Stimulated activated CD4-positive, alpha-beta T cell treated with anti-CD3 and anti-CD28 coated beads, Interleukin-4, amount 100 ng/mL, for 24 hours (primary cell): ENCODE measurements at regions not wholly inside any gene's neighbourhood (a gene's known extent, or its start where the extent isn't known, plus 50 kb on each side); places are given as distances from the start of the nearest gene placed in this dataset.
"Not testable (repeated sequence)": the region's sequence is repeated elsewhere in the genome, so short reads cannot be mapped to it uniquely, and the experiment has no call there.

ENCODE experiments used
- DNase-seq: peaks from one replicate; pipeline ENCODE4 v3.0.0-alpha.2; 2020

DNA sequence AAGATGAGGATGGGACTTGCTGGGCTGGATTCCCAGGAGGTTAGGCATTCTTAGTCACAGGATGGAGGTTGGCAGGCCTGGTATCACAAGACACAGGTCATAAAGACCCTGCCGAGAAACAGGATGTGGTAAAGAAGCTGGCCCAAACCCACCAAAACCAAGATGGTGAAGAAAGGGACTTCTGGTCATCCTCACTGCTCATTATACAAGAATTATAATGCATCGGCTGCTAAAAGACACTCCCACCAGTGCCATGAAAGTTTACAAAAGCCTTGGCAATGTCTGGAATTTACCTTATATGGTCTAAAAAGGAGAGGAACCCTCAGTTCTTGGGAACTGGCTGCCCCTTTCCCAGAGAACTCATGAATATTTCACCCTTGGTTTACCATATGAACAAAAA lies 345.5 kb upstream of the POM121L12 start:
- DNase-seq = no peak

DNA sequence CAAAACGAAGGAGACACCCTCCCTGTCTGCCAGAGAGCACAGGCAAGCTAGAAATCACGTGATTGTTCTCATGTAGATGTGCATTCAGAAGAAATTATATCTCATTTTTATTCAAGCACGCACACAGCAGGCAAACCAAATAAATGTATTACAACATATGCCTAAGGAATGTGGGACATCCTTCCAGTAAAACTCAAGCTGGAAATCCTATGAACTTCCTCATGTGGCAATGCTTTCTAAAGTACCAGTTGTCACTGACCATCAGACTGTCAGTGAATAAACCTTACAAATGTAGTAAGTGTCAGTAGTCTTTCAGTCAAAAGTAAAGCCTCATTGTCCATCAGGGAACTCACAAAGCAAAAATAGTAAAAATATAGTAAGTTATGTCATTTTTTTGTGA lies 350.1 kb upstream of the POM121L12 start:
- no peak for DNase-seq

DNA sequence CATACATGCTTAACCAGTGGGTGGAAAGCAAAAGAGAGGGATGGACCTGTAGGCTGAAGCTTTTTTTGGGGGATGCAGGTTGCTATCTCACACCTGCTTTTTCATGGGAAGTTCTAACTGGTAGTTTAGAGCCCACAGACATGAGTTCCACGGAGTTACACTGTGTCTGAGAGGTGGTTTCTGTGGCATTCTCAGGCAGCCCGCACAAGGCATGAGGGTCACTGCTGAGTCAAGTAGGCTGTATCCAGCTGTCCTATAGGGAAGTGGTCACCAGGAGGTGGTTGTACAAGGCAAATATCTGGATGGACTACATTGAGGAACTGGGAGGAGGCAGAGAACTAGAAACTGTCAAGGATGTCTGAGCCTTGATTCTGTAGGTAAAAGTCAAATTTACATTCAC lies 351.0 kb upstream of the POM121L12 start:
- no peak for DNase-seq

DNA sequence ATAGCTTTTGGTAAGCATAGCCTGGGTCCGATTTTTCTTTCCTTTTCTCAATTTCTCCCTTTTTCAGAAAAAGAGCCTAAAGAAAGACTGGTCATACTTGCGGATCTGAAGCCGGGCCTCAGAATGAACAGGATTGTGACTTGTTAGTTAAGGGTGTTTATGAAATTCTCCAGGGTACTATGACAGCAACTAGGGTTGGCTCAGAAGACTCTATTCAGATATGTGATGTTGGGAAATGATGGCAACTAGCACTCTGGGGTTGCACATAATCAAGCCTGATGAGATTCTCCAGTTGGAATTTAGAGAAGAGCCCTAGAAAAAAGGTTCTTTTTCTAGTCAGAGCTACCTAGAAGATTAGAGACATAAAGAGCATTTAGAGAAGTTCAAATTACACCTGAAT lies 352.4 kb upstream of the POM121L12 start:
- DNase-seq = no peak

DNA sequence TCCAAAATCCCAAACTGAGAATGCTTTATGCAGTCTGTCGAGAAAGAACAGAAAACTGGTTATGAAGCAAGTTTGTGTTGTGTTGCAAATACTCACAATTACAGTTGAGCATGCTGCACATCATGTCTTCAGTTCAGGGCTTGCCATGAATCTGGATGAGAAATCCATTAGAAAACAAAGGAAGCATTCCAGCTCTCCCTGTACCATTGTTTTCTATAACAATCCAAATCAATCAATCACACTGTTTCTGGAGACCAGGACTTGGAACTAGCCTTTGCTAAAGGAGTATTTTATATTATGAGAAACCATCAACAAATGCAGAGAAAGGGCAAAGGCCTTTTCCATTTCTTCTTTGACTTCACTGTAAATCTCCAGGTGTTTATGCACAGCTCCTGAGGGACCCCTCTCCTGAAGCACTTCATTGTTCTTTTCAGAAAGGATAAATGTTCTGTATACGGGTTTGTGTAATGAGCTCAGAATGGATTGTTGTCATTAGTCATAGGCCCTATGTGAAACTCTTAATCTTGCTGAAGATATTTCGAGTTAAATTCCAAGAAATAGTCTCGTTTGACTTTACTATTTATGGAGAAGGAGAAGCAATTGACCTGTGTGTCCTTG lies 364.7 kb upstream of the POM121L12 start:
- no peak for DNase-seq

DNA sequence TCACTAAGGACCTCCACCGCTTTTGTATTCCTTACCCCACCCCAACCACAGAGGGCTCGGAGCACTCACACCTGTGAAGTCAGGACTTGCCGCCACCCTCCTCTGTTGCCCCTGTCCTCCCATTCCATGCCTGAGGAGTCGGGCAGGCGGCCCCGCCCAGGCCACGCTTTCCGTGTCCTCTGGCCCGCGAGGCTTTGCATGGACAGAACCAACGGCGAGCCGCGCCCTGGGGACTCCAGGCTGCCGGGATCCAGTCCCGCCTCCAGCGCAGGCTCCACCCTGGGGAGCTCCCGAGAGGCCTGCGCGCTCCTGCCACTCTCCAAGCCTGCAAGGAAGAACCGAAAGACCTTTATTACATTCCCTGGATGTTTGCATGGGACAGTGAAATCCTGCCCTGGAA lies 366.4 kb upstream of the POM121L12 start:
- no peak for DNase-seq

DNA sequence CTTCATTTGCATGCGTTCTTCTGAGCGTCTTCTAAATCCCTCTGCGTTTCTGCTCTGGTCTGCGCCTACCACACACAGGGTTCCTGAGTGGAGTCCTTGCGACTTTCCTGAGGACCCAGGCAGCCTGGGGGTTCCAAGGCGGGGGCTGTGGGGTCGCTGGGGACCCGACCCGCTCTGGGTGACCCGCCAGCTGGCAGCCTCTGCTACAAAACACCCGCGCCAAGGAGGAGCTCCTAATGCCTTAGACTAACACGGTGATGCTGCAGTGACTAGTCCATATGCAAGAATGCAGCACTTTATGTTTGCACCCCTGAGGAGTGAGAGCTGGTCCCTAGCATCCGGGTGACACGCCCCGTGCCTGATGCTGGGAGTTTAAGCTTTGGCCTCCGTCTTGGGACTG lies 367.0 kb upstream of the POM121L12 start:
- DNase-seq = no peak

DNA sequence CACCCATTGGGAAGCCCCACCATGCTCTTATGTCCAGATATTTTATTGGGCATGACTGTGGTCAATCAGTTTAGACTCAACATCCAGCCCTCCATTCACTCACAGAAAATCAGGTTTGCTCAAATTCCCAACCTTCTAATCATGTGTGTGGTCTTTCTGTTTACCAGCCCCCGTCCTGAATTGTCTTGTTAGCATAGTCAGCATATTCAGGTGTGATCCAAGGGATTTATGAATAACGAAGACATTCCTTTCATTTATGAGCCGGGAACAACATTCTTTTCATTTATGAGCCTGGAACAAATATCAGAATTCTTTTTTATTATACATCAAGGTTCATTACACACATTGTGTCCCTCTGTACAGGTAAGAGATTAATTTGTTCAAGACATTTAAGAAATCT lies 376.3 kb upstream of the POM121L12 start:
- DNase-seq = no peak

DNA sequence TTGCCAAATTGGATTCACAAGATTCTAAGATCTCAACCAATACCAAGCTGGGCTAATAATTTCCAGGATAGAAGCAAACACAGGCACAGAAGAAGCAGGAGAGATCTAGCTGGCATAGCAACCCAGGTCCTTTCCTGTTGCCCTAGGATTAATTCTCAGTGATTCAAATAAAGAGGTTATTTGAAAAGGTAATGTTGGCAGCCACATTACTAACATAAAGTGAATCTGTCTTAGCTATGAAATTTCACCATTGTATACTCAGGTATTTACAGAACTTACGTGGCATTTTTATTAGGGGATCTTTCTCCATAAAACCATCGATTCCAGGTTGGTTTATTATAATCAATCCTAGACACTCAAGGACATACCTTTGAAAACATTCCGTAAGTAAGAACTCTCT lies 379.3 kb upstream of the POM121L12 start:
- DNase-seq = no peak

DNA sequence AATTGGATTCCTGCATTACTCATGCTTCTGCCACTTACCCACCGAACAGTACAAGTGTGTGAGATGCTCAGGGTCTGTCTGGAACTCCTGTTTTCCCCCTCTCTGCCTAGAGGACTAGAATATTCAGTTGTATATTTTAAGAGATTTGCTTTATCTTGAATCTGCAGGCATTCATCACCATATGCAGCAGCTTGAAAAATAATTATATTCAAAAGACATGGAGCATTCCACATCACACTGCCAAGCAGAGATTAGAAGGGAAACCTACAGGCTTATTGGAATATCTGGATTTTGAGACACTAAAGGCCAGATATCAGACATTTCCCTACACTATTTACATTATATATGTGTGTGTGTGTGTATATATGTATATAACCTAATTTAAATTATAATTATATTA lies 382.8 kb upstream of the POM121L12 start:
- DNase-seq = no peak

DNA sequence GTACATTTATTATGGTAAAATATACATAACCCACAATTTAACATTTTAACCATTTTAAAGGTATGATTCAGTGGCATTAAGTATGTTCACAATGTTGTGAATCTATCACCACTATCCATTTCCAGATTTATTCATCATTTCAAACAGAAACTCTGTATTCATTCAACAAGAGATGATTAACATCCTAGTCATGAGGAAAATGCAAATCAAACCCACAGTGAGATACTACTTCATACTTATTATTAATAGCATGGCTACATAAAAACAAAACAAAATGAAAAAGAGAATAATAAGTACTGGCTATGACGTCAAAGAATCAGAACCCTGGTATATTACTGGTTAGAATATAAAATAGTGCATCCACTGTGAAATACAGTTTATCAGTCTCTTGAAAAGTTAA lies 386.6 kb upstream of the POM121L12 start:
- DNase-seq = no peak

DNA sequence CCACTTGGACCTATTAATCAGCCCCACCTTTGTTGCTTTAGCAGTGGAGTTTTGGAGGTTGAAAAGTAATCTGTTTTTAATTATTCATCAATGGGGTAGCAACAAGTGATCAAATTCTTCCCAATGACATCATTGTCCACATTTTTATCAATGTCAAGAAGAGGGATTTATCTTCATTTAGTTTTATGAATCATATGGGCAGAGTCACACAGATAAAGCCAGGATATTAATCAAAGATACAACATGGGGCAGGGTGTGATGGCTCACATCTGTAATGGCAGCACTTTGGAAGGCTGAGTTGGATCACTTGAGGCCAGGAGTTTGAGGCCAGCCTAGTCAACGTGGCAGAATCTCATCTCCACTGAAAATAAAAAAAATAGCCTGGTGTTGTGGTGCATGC lies 388.4 kb upstream of the POM121L12 start:
- DNase-seq = no peak

DNA sequence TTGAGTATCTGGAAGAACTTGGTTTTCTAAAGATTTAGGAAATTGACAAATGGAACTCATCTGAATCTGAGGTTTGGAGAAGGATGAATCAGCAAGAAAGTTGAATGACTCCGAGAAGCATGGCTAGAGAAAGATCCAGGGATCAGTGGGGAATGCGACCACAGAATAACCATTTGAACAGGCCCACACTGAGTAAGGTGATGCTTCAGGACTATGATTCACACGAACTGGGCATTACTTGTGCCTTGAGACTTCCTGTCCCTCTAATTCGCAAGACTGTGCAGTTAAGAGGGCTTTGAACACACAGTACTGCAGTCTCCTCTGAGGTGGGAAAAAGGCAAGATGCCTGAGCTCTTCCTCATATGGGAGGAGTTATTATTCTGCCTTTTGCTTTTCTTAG lies 395.5 kb upstream of the POM121L12 start:
- DNase-seq = no peak

DNA sequence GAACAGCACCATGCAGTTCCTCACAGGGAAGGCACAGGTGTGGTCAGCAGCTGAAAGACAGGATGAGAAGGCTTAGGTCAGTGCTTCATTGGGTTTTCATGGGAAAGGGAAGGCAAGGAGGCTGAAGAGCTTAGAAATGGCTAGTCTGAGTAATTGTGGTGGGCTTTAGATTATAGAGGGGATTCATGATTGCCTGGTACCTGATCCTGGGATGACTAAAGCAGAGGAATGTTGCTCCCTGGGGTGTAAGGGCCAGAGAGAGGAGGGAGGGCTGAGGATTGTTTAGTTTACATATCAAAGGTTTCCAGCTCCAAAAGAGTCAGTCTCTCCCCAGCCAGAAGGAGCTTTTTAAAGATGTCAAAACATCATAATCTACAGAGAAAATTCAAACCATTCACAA lies 396.3 kb upstream of the POM121L12 start:
- no peak for DNase-seq

DNA sequence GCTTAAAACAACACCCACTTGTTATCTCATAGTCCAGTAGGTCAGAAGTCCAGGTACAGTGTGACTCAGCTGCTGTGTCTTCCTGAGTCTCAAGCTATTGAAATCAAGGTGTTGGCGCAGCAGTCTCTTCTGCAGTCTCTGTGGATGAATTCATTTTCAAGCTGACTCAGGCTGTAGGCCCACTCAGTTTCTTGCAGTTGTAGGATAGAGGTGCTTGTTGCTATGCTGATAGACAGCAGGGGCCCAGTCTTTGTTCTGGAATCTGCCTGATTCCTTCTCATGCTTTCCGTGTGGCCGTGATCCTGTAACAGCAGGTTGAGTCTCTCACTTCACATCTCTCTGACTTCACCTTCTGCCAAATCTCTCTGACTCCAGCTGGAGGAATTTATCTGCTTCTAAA lies 400.4 kb upstream of the POM121L12 start:
- no peak for DNase-seq

DNA sequence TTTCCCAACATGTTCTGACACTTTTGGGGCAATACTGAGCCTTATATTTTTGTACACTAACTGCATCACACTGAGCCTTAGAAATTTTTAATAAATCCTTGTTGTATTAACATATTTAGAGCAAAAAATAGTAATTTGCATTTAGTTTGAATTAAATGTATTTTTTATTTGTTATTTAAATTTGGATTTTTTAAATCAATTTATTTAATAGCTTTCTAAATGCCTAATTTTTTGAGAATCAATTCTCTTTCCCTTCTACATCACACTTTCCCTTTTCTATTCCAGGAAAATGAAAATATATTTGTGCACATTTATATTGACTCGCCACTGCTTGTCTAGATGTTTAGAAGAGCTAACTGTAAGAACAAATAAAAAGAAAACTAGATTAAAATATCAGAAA lies 414.6 kb upstream of the POM121L12 start:
- DNase-seq = no peak

DNA sequence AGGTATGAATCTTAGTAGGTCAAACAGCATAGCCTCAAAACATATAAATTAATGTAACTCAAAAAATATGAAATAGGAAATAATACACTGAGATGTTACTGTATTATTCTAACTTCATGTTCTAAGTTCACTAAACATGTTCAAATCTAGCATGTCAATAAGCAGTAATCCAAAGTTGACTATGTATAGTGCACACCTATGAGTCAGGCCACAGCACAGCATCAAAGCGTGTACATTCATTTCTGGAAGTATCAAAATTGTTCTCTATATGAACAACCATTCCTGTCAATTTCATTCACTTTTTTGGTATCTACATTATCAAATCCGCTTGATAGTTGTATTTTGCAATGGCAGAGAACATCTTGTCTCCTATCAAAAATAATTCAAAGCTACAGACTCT lies 418.9 kb upstream of the POM121L12 start:
- no peak for DNase-seq

DNA sequence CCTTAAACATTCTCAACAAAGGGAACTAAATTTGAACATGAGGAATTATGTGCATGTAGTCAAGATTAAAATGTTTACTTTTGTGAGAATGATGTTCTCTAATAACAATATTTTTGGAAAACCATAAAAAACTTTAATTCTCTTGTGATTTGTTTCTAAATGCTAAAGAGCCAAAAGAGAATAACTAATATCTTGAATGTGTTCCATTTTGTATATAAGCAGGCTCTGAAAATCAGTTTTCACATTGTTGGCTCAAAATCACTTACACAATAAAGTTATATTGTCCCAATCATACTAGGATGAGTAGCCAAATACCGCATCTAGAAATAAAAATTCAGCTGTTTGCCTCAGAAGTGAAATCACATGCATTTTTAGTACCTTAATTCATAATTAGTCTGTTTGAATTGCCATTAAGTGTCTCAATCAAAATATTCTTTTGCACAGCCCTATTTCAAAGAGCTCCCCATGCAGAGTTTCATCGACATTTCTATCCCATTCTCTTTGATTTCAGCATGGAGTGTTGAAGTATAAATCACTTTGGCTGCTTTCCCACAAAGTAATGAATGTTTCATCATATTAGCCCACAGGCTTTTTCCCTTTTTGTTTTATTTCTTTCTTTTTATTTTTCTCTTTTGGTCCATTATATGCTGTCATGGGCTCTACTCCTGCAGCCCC lies 420.3 kb upstream of the POM121L12 start:
- DNase-seq = no peak

DNA sequence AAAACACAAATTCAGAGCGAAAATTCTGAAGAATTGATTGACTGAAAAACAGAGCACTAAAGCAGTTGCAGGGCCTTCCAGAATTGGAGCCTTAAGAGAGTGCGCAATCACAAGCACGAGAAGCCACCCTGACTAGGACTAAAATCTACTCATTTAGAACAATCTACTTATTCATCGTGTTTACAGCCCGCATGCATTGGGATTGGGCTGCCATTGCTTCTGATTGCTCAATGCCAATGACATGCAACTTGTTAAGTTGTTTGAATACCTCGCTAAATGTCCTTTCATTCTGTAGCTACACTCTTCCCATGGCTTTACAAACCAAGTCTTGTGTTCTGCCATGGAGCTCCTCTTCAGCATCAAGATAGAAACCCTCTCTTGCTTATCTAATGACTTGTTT lies 425.9 kb upstream of the POM121L12 start:
- no peak for DNase-seq

DNA sequence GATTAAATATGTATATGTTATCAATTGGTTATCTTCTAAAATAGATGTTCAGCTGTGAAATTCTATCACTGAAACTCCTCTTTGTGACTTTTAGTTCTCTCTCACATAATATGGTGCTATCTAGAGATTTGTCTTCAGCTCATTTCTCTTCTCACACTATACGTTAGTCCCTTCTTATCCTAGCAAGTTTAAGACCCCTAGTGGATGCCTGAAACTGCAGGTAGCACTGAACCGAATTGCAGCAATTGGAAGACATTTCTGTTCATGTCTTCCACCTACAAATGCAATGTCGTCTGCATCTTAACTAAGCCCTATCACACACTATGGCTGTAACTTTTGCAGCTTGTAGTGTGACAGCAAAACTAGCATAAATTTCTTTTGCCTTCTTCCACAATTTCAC lies 442.7 kb upstream of the POM121L12 start:
- DNase-seq = no peak

DNA sequence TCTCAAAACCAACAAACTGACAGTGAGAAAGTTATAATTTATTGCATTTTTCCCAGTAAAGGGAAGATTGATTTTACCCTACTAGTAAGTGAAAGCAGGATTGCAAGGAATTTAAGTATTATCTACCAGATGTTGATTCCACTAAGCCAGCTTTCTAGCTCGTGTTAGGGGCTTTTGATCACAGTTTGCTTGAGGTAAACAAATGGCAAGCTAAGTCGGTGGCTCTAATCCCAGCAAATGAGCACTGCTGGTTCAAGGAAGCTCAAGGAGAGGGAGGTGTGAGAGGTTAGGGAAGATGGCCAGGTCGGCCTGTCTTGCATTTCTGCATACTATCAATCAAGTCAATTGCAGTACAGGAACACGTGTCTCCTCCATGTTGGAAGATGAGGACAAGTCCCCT lies 448.7 kb upstream of the POM121L12 start:
- DNase-seq = no peak

DNA sequence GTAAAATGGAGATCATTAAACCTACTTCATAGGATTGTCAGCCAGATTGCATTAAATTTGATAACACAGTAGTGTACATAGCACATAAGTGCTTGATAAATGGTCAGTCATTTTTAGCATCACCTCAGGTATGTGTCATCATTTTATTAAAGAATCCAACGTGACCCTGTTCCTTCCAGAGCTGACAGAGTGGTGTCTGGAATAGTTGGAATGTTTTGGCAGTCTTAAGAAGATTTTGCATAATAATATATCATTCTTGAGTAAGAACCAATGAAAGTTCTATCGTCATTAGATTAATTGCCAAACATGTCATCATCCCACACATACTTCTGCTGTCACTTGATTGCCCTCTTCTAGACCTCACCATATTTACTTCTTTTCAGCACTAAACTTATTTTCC lies 451.4 kb upstream of the POM121L12 start:
- DNase-seq = no peak

DNA sequence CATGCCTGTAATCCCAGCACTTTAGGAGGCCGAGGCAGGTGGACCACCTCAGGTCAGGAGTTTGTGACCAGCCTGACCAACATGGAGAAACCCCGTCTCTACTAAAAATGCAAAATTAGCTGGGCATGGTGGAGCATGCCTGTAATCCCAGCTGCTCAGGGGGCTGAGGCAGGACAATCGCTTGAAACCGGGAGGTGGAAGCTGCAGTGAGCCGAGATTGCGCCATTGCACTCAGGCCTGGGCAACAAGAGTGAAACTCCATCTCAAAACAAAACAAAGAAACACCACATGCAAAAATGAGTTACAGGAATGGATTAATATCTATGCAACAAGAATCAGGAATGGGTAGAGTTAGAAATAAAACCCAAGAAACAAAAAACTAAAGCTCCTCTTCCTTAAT lies 462.3 kb upstream of the POM121L12 start:
- DNase-seq = not testable (repeated sequence)

DNA sequence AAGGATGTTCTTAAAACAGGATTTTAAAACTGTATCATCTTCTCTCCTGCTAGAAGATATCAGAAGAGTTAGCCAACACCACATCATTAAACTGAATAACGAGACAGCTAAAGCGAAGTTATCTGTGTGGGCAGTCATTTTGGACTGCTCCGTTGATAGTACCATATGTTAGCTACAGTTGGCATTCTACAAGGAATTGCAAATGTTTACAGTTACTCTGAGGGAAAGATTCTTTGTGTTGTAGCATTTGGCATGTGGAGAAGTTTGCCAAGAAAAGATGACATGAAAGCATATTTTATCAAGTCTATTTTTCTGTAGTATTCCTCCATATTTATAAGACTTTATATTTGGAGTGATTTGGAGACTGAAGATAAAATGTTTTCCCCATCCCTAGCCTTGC lies 464.4 kb upstream of the POM121L12 start:
- no peak for DNase-seq

DNA sequence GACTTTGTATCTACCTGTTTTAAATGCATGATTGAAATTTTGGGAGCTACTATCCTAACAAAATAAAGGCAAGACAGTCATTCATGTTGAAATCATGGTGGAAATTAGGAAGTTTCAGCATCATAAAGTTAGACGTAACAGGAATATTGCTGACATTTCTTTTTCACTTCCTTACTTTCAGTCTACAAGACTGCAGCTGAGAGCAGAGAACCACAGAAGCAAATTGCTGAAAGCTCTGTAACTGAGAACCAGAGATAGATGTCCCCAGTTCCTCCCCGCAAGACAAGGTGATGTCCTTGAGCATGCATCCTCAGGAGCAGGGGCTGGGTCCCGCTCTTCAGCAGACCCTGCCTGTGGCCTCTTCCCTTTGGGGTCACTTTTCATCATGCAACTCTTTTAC lies 466.3 kb upstream of the POM121L12 start:
- DNase-seq = no peak
